ENCODE measurements at regions not wholly inside any gene's neighbourhood (a gene's known extent, or its start where the extent isn't known, plus 50 kb on each side); places are given as distances from the start of the nearest gene placed in this dataset.

GRCh38 chr14:49984424-49984823 is 91.5 kb downstream of the ARF6 start:
- no peak for TF ChIP-seq POLR2AphosphoS5 (IDR thresholded peaks at IDR 0.05; ENCODE audit: borderline replicate concordance, low read depth, low read length)
- TF ChIP-seq EZH2 (IDR thresholded peaks at IDR 0.05) = no peak
- TF ChIP-seq FOXP2 (optimal IDR thresholded peaks at IDR 0.05; ENCODE audit: control extremely low read depth, extremely low read length, insufficient read depth) = no peak

Data from SK-N-MC (cell line).